ENCODE measurements at regions not wholly inside any gene's neighbourhood (a gene's known extent, or its start where the extent isn't known, plus 50 kb on each side); places are given as distances from the start of the nearest gene placed in this dataset.

- Histone ChIP-seq H3K4me1 (ENCODE audit: control insufficient read depth, extremely low read depth, insufficient read depth, low read length) (no peaks in the 10 kb centered on the region), H3K4me2 (ENCODE audit: insufficient read depth, low read length) (no peak overlapping the region), H3K4me3 (replicated peaks in 1 of 3; ENCODE audit: insufficient read depth in 1 of 3, low read depth in 1 of 3, low read length in 3 of 3) (no peak overlapping the region), H3K27ac (ENCODE audit: insufficient read depth, low read depth, low read length) (no peak overlapping the region), H3K9me3 (replicated peaks; ENCODE audit: control insufficient read depth, insufficient read depth, low read length) (no peaks in the 10 kb centered on the region), H2AFZ (ENCODE audit: low read depth, low read length) (no peak overlapping the region), H3K9me1 (replicated peaks; ENCODE audit: control insufficient read depth, extremely low read depth, insufficient read depth, low read length) (no peaks in the 10 kb centered on the region), H3K79me2 (ENCODE audit: control insufficient read depth, insufficient read depth, low read length) (no peaks in the 10 kb centered on the region), H3K36me3 (ENCODE audit: control insufficient read depth in 2 of 2, extremely low read depth in 1 of 2, insufficient read depth in 2 of 2, low read length in 2 of 2) (no peaks in the 10 kb centered on the region), H3K27me3 (ENCODE audit: control insufficient read depth in 2 of 2, insufficient read depth in 2 of 2, low read length in 2 of 2) (no peaks in the 10 kb centered on the region), H3K9ac (replicated peaks; ENCODE audit: extremely low read depth, insufficient read depth, low read length) (no peak overlapping the region), H4K20me1 (replicated peaks; ENCODE audit: control insufficient read depth, extremely low read depth, insufficient read depth, low read length) (no peaks in the 10 kb centered on the region)
- no TSS peak for BruUV-seq (replicated peaks)
- no peak for FAIRE-seq
- POLR2A ChIA-PET = no interaction called here
- TF ChIP-seq FOS (IDR thresholded peaks at IDR 0.05; ENCODE audit: borderline replicate concordance, insufficient read depth, low read length) (no peak), CTCF (IDR thresholded peaks at IDR 0.05; ENCODE audit: extremely low read depth in 1 of 2, insufficient read depth in 1 of 2, low read depth in 1 of 2, low read length in 2 of 2) (no peak), JUN (IDR thresholded peaks at IDR 0.05; ENCODE audit: borderline replicate concordance, insufficient read depth, insufficient read length, low read depth) (no peak), POLR2AphosphoS5 (IDR thresholded peaks at IDR 0.05; ENCODE audit: insufficient read depth, low read depth, low read length) (no peak), MYC (IDR thresholded peaks at IDR 0.05; ENCODE audit: low read depth, low read length) (no peak), POLR2A (IDR thresholded peaks at IDR 0.05; ENCODE audit: low read depth, low read length) (no peak), EZH2 (IDR thresholded peaks at IDR 0.05; ENCODE audit: borderline replicate concordance, low read depth, low read length, severe bottlenecking) (no peak), GATA2 (IDR thresholded peaks at IDR 0.05; ENCODE audit: insufficient read depth, insufficient read length, low read depth, low read length) (no peak)
- TF ChIP-seq, protein P1, sequence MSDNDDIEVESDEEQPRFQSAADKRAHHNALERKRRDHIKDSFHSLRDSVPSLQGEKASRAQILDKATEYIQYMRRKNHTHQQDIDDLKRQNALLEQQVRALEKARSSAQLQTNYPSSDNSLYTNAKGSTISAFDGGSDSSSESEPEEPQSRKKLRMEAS (IDR thresholded peaks at IDR 0.05; ENCODE audit: insufficient read depth, insufficient read length) = no peak
- dilution Hi-C loops (cut with MboI; ENCODE audit: extremely low pct_ligation_motif_present, low sequenced_read_pairs) = no loop called here
- intact Hi-C loops (cut with micrococcal nuclease) = no loop called here
- DNase-seq (ENCODE audit: low read depth, low spot score) = no peak
- CTCF ChIA-PET = interaction anchor here (1.5 kb wide), 1 partner anchor 10 kb away, joined by 4 read pairs; no protein-coding TSS in a partner anchor
Measured at GRCh38 chr14:84592770-84593169, 937.2 kb upstream of the FLRT2 start.
